ENCODE measurements at regions not wholly inside any gene's neighbourhood (a gene's known extent, or its start where the extent isn't known, plus 50 kb on each side); places are given as distances from the start of the nearest gene placed in this dataset.
A peak's percentile ranks its signal among the peaks of the same experiment; 100 is the strongest.

DNA sequence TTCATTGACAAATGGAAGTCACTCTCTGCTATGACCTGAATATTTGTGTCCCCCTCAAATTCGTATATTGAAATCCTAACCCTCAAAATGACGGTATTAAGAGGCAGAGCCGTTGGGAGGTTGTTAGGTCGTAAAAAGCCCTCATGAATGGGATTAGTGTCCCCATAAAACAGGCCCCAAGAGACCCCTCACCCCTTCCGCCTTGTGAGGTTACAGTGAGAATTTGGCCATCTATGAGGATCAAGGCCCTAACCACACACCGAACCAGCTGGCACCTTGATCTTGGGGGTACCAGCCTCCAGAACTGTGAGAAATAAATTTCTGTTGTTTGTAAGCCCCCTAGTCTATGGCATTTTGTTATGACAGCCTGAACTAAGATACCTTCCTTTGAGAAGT is 52.5 kb upstream of the SLC22A16 start:
- POLR2A ChIA-PET (ENCODE audit: partially characterized antibody), result no interaction called here
- Histone ChIP-seq H3K23ac (ENCODE audit: insufficient read length) (no peak overlapping the region), H2BK12ac (ENCODE audit: low read depth, low read length) (no peak overlapping the region), H3K18ac (ENCODE audit: extremely low read depth, low read length) (no peak overlapping the region), H3K27me3 (replicated peaks in 1 of 4; ENCODE audit: control insufficient read depth in 3 of 4, extremely low read depth in 1 of 4, insufficient read depth in 3 of 4, low read length in 3 of 4) (no peaks in the 10 kb centered on the region), H4K91ac (replicated peaks; ENCODE audit: insufficient read length, low read length) (no peak overlapping the region), H3K9me3 (ENCODE audit: insufficient read depth in 2 of 2, low read depth in 1 of 2, low read length in 1 of 2) (no peaks in the 10 kb centered on the region), H3K79me1 (ENCODE audit: low read depth, low read length) (no peaks in the 10 kb centered on the region), H2BK5ac (ENCODE audit: low read depth, low read length) (no peak overlapping the region), H4K20me1 (replicated peaks in 1 of 2; ENCODE audit: control insufficient read depth in 1 of 2, insufficient read depth in 2 of 2, low read length in 2 of 2) (no peaks in the 10 kb centered on the region), H3K23me2 (ENCODE audit: low read depth, low read length) (no peaks in the 10 kb centered on the region), H3K27ac (ENCODE audit: low read depth, low read length) (no peak overlapping the region), H3K79me2 (ENCODE audit: control insufficient read depth in 1 of 2, insufficient read depth in 2 of 2, low read length in 2 of 2) (no peaks in the 10 kb centered on the region), H2BK120ac (replicated peaks; ENCODE audit: low read depth, low read length) (no peak overlapping the region), H3K4me2 (ENCODE audit: insufficient read depth in 1 of 2, low read depth in 2 of 2, low read length in 2 of 2) (no peak overlapping the region), H3K9ac (replicated peaks in 1 of 4; ENCODE audit: extremely low read depth in 1 of 4, low read depth in 3 of 4, low read length in 3 of 4) (no peak overlapping the region), H3K4me3 (ENCODE audit: extremely low read depth in 1 of 4, insufficient read depth in 2 of 4, low read depth in 3 of 4, low read length in 4 of 4) (no peak overlapping the region), H3K4ac (replicated peaks; ENCODE audit: insufficient read length, low read depth, low read length) (no peak overlapping the region), H2AK5ac (ENCODE audit: low read depth, low read length) (no peak overlapping the region), H3K4me1 (replicated peaks in 1 of 4; ENCODE audit: control insufficient read depth in 3 of 4, insufficient read depth in 4 of 4, low read length in 3 of 4) (peaks cover 0 to 2% (median 0%) of the 10 kb centered on the region in 4 experiments; a peak in 1 of 7 replicates), H3K14ac (ENCODE audit: insufficient read length) (no peak overlapping the region), H3K56ac (replicated peaks; ENCODE audit: insufficient read length, low read depth, low read length) (no peak overlapping the region), H3K36me3 (ENCODE audit: control insufficient read depth in 2 of 4, insufficient read depth in 4 of 4, low read length in 3 of 4) (no peaks in the 10 kb centered on the region), H2AFZ (ENCODE audit: low read length) (no peak overlapping the region), H4K8ac (ENCODE audit: extremely low read depth, insufficient read depth, low read length) (no peak overlapping the region), H2BK20ac (ENCODE audit: low read length) (no peak overlapping the region), H2BK15ac (ENCODE audit: low read length) (no peak overlapping the region), H4K5ac (ENCODE audit: insufficient read length, low read depth, low read length) (no peak overlapping the region)
- TF ChIP-seq SRF (IDR thresholded peaks at IDR 0.05; ENCODE audit: low read depth, low read length), result no peak
- TF ChIP-seq BCL11A (IDR thresholded peaks at IDR 0.05; ENCODE audit: low read depth in 2 of 2, low read length in 2 of 2), result no peak
- TF ChIP-seq RXRA (IDR thresholded peaks at IDR 0.05; ENCODE audit: insufficient read depth, low read depth, low read length), result no peak
- TF ChIP-seq ZNF274 (IDR thresholded peaks at IDR 0.05; ENCODE audit: borderline replicate concordance, extremely low read depth, low read length), result no peak
- TF ChIP-seq CHD1 (IDR thresholded peaks at IDR 0.05; ENCODE audit: low read depth, low read length), result no peak
- FAIRE-seq, result no peak
- CTCF ChIA-PET (ENCODE audit: partially characterized antibody), result interaction anchor here (0.6 to 2.6 kb wide), 23 partner anchors 9 to 481 kb away, joined by 3 to 11 read pairs (median 3); no protein-coding TSS in a partner anchor
- WGBS, 2 experiments (ENCODE audit: extremely low coverage in 1 of 2, insufficient coverage in 1 of 2, insufficient read length in 1 of 2, insufficient replicate concordance in 2 of 2, low coverage in 1 of 2, low lambda C conversion rate in 2 of 2, missing lambda C conversion rate in 1 of 2), result 84% methylated on average over 6 of the region's 6 CpGs; no CpG with 5 or more reads in 1 of the 2 experiments
- peak in 1 of 2 experiments; percentile 33 for DNase-seq (ENCODE audit: low read depth in 1 of 2, low spot score in 2 of 2)

All from H1 (cell line).